ENCODE measurements at regions not wholly inside any gene's neighbourhood (a gene's known extent, or its start where the extent isn't known, plus 50 kb on each side); places are given as distances from the start of the nearest gene placed in this dataset.

DNA sequence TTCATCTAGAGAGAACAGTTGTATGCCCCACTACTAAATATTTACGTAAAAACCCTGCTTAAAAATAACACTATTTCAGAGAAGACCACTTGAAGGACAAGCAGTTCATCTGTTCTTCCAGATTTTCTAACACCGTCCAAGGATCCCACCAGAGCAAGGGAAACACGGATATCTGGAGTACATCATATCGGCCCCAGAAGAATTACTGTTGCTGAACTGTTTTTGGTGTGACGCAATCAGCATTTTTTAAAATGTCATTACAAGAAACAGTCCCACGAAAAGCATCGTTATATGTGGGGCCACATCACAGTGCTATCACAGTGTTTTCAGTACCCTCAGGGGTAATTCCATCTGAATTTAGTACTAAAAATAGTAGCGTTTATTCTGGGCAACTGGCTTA is 134.5 kb upstream of the PKDCC start:
- H3K9me3 Mint-ChIP-seq = peaks cover 3% of the 10 kb centered on the region
- TF ChIP-seq, protein P1, sequence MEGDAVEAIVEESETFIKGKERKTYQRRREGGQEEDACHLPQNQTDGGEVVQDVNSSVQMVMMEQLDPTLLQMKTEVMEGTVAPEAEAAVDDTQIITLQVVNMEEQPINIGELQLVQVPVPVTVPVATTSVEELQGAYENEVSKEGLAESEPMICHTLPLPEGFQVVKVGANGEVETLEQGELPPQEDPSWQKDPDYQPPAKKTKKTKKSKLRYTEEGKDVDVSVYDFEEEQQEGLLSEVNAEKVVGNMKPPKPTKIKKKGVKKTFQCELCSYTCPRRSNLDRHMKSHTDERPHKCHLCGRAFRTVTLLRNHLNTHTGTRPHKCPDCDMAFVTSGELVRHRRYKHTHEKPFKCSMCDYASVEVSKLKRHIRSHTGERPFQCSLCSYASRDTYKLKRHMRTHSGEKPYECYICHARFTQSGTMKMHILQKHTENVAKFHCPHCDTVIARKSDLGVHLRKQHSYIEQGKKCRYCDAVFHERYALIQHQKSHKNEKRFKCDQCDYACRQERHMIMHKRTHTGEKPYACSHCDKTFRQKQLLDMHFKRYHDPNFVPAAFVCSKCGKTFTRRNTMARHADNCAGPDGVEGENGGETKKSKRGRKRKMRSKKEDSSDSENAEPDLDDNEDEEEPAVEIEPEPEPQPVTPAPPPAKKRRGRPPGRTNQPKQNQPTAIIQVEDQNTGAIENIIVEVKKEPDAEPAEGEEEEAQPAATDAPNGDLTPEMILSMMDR (IDR thresholded peaks at IDR 0.05) = no peak
- no peak for TF ChIP-seq EZH2phosphoT487 (IDR thresholded peaks at IDR 0.05)
- no peak for TF ChIP-seq EZH2 (IDR thresholded peaks at IDR 0.05)
- no peak overlapping the region for H3K27ac ChIP-seq

DNA sequence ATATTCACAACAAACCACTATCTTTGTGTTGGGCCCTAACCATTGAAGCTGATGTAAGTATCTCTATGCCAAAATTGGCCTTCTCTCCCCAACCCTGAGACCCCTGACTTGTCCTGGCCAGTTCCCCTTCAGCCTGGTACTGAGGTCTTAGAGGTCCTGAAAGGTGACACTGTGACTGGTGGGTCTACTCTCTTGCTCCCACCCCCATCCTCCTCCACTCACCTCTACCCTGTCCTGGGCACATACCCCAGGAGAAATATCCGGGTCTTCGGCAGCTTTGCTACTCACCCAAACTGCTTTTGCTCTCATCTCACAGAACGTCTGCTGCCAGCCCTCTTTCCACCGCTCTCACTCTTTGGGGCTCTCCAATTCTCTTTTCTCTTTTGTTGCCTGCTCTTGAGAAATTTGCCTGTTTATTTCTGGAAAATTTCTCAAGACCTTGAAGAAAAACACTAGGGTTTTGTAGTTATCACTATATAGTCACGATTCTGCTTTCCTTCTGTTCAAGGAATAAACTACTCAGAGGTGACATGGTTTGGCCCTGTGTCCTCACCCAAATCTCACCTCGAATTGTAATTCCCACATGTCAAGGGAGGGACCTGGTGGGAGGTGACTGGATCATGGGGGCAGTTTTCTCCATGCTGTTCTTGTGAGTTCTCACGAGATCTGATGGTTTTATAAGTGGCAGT is 133.8 kb upstream of the PKDCC start:
- TF ChIP-seq EZH2phosphoT487 (IDR thresholded peaks at IDR 0.05) = no peak
- TF ChIP-seq EZH2 (IDR thresholded peaks at IDR 0.05) = no peak
- TF ChIP-seq, protein P1 (IDR thresholded peaks at IDR 0.05) = no peak
- Histone ChIP-seq H4K20me1 (ENCODE audit: low read depth) (no peaks in the 10 kb centered on the region), H3K4me3 (no peak overlapping the region), H3K4me1 (peaks cover 18% of the 10 kb centered on the region), H3K4me2 (no peak overlapping the region), H3K27ac (no peak overlapping the region), H3K27me3 (no peaks in the 10 kb centered on the region), H2AFZ (replicated peaks) (no peak overlapping the region), H3F3A (ENCODE audit: low read depth) (peaks cover 8% of the 10 kb centered on the region), H3K79me2 (ENCODE audit: low read depth) (no peaks in the 10 kb centered on the region), H3K36me3 (no peaks in the 10 kb centered on the region), H3K9me3 (ENCODE audit: low read depth) (no peaks in the 10 kb centered on the region), H3K9ac (no peak overlapping the region)
- H3K4me1 Mint-ChIP-seq = peaks cover 7% of the 10 kb centered on the region
- peaks cover 3% of the 10 kb centered on the region for H3K9me3 Mint-ChIP-seq
- no peak overlapping the region for H3K27ac Mint-ChIP-seq
- DNase-seq (ENCODE audit: low spot score) = no peak
- no peak overlapping the region for H3K4me3 Mint-ChIP-seq
- H3K36me3 Mint-ChIP-seq = no peaks in the 10 kb centered on the region
- peaks cover 13% of the 10 kb centered on the region for H3K27me3 Mint-ChIP-seq (ENCODE audit: insufficient read depth, low read depth)

More for the DNA sequence above, 134.5 kb upstream of the PKDCC start:
- no peak overlapping the region for H3K4me2 ChIP-seq
- no peak overlapping the region for H3K4me3 ChIP-seq
- H2AFZ ChIP-seq (replicated peaks) = no peak overlapping the region
- peaks cover 7% of the 10 kb centered on the region for H3K4me1 Mint-ChIP-seq
- H4K20me1 ChIP-seq (ENCODE audit: low read depth) = no peaks in the 10 kb centered on the region
- no peak overlapping the region for H3K4me3 Mint-ChIP-seq
- peaks cover 8% of the 10 kb centered on the region for H3F3A ChIP-seq (ENCODE audit: low read depth)
- no peaks in the 10 kb centered on the region for H3K9me3 ChIP-seq (ENCODE audit: low read depth)
- no peak overlapping the region for H3K27ac Mint-ChIP-seq
- H3K79me2 ChIP-seq (ENCODE audit: low read depth) = no peaks in the 10 kb centered on the region
- H3K36me3 ChIP-seq = no peaks in the 10 kb centered on the region
- peaks cover 21% of the 10 kb centered on the region for H3K4me1 ChIP-seq
- H3K9ac ChIP-seq = no peak overlapping the region
- no peak for DNase-seq (ENCODE audit: low spot score)
- H3K36me3 Mint-ChIP-seq = no peaks in the 10 kb centered on the region
- H3K27me3 ChIP-seq = no peaks in the 10 kb centered on the region
- H3K27me3 Mint-ChIP-seq (ENCODE audit: insufficient read depth, low read depth) = peaks cover 15% of the 10 kb centered on the region

DNA sequence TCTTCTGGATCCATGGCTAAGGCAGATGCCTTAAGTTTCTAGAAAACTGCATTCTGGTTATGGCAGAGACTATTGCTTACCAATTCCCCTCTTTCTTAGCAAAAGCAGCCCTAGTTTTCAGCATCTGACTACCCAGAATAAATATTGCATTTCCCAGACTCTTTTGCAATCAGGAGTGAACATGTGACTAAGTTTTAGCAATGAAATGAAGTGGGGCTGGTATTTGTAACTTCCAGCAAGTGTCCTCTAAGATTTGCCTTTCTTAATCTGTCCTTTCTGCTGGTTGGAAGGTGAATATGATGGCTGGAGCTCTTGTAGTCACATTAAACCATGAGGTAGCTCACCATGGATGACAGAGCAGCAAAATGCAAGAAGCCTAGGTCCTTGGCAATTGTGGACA is 132.9 kb upstream of the PKDCC start:
- Histone ChIP-seq H3K79me2 (ENCODE audit: low read depth) (no peaks in the 10 kb centered on the region), H4K20me1 (ENCODE audit: low read depth) (no peaks in the 10 kb centered on the region), H3K9ac (no peak overlapping the region), H3F3A (ENCODE audit: low read depth) (no peaks in the 10 kb centered on the region), H3K36me3 (no peaks in the 10 kb centered on the region), H3K27me3 (no peaks in the 10 kb centered on the region), H3K4me3 (no peak overlapping the region), H3K9me3 (ENCODE audit: low read depth) (no peaks in the 10 kb centered on the region), H3K27ac (no peak overlapping the region), H3K4me1 (peaks cover 9% of the 10 kb centered on the region), H3K4me2 (no peak overlapping the region), H2AFZ (replicated peaks) (no peak overlapping the region)
- no peak overlapping the region for H3K27ac Mint-ChIP-seq
- H3K36me3 Mint-ChIP-seq = no peaks in the 10 kb centered on the region
- no peak for DNase-seq (ENCODE audit: low spot score)
- no peak overlapping the region for H3K4me3 Mint-ChIP-seq
- no peaks in the 10 kb centered on the region for H3K4me1 Mint-ChIP-seq
- peaks cover 13% of the 10 kb centered on the region for H3K27me3 Mint-ChIP-seq (ENCODE audit: insufficient read depth, low read depth)
- H3K9me3 Mint-ChIP-seq = peaks cover 5% of the 10 kb centered on the region
- TF ChIP-seq EZH2 (IDR thresholded peaks at IDR 0.05) = no peak
- TF ChIP-seq, protein P1 (IDR thresholded peaks at IDR 0.05) = no peak

All from neural progenitor cell (in vitro differentiated cells).